ENCODE measurements at regions not wholly inside any gene's neighbourhood (a gene's known extent, or its start where the extent isn't known, plus 50 kb on each side); places are given as distances from the start of the nearest gene placed in this dataset.

DNA sequence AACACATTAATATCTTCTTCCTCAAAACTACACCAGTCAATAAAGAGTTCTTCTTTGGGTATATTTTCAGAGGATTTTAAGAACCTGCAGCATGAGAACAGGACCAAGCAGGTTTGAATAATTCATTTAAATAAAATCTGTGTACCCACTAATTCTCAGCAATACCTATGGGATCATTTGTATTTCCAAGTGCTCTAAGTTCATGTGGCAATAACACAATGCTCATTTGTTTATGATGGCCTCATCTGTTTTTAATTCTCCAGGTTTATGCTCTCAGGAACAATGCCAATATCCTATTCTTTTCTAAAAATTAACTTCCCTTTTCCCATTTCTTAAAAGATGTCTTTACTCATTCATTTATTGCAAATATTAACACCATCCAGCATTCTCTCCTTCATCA lies 264.7 kb downstream of the METTL4 start:
- no peaks in the 10 kb centered on the region for H3K9me3 ChIP-seq

DNA sequence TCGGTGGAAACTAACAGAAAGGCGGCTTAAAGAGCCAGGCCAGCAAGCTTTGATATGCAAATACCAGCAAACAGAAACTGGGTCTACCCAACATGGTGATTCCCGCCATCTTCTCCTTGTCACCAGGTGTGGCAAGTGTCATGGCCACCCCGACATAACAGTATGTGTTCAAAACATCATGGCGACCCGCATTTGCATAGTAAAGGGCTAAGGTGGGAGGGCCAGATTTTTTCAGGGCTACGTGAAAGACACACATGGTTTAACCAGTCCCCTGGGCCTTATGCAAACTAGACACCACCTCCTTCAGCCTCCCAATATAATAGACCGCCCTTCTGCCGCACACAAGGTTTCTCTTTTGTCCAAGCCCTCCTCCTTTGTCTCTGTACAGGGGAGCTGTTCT lies 260.4 kb downstream of the METTL4 start:
- H3K4me1 ChIP-seq: no peaks in the 10 kb centered on the region
- ATAC-seq: no peak
- H3K27ac ChIP-seq: no peak overlapping the region
- no peak overlapping the region for H3K4me3 ChIP-seq
- WGBS (ENCODE audit: insufficient coverage, low coverage, low lambda C conversion rate, missing lambda C conversion rate): 76% methylated on average over 8 of the region's 9 CpGs
- no peaks in the 10 kb centered on the region for H3K27me3 ChIP-seq
- no peak for DNase-seq
- intact Hi-C loops (cut with DNase I): no loop called here
- no peaks in the 10 kb centered on the region for H3K9me3 ChIP-seq
- H3K36me3 ChIP-seq: no peaks in the 10 kb centered on the region
- TF ChIP-seq, protein P1, sequence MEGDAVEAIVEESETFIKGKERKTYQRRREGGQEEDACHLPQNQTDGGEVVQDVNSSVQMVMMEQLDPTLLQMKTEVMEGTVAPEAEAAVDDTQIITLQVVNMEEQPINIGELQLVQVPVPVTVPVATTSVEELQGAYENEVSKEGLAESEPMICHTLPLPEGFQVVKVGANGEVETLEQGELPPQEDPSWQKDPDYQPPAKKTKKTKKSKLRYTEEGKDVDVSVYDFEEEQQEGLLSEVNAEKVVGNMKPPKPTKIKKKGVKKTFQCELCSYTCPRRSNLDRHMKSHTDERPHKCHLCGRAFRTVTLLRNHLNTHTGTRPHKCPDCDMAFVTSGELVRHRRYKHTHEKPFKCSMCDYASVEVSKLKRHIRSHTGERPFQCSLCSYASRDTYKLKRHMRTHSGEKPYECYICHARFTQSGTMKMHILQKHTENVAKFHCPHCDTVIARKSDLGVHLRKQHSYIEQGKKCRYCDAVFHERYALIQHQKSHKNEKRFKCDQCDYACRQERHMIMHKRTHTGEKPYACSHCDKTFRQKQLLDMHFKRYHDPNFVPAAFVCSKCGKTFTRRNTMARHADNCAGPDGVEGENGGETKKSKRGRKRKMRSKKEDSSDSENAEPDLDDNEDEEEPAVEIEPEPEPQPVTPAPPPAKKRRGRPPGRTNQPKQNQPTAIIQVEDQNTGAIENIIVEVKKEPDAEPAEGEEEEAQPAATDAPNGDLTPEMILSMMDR (IDR thresholded peaks at IDR 0.05): no peak
- no peak for TF ChIP-seq POLR2A (IDR thresholded peaks at IDR 0.05)

More for the DNA sequence above, 264.7 kb downstream of the METTL4 start:
- Histone ChIP-seq H3K4me3 (no peak overlapping the region), H3K27ac (no peak overlapping the region), H3K27me3 (no peaks in the 10 kb centered on the region), H3K36me3 (no peaks in the 10 kb centered on the region), H3K4me1 (no peaks in the 10 kb centered on the region)
- ATAC-seq (no peak), DNase-seq (no peak)
- no peak for TF ChIP-seq POLR2A (IDR thresholded peaks at IDR 0.05)
- TF ChIP-seq, protein P1 (IDR thresholded peaks at IDR 0.05): no peak
- intact Hi-C loops (cut with DNase I): no loop called here

DNA sequence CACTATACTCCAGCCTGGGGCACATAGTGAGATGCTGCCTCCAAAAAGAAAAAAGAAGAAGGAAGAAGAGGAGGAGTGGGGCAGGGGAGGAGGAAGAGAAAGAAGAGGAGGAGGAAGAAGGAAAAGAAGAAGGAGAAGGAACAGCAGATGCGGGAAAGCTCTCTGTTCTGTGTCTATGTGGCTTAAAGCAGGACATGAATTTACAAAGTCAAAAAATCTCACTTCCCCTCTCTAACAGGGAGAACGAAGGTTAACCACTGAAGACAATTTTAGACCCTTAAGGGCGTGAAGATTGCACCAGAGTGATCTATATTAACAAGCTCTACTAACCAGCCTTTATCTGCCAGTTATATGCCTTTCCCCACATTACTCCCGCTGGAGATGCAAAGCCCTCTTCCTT lies 258.9 kb downstream of the METTL4 start:
- Histone ChIP-seq H3K27me3 (no peaks in the 10 kb centered on the region), H3K9me3 (no peaks in the 10 kb centered on the region), H3K4me3 (no peak overlapping the region), H3K36me3 (no peaks in the 10 kb centered on the region), H3K27ac (no peak overlapping the region), H3K4me1 (peaks cover 0 to 4% (median 0%) of the 10 kb centered on the region in 4 donors)
- ATAC-seq (no peak), DNase-seq (no peak)
- intact Hi-C loops (cut with DNase I): no loop called here
- TF ChIP-seq, protein P1 (IDR thresholded peaks at IDR 0.05): no peak
- TF ChIP-seq POLR2A (IDR thresholded peaks at IDR 0.05): no peak
- 51% methylated on average over 4 of the region's 4 CpGs for WGBS (ENCODE audit: insufficient coverage, low coverage, low lambda C conversion rate, missing lambda C conversion rate)

DNA sequence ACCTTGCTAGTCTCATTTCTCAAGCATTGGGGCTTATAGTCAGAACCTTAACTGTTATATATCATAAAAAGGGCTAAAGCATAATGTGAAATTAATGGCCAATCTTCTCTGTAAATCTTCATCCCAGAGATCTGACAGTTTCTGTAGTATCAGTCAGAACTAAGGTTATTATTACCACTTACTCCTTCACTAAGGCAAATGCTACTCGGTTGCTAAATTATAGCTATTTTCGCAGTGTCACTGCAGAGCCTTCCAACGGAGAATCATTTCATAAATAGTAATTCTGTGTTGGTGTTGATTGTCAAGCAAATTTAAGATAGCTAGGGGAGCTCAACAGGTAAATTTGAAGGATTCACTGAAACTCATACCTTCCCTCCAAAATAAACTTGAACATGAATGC lies 258.0 kb downstream of the METTL4 start:
- no peaks in the 10 kb centered on the region for H3K36me3 ChIP-seq
- no peak overlapping the region for H3K4me3 ChIP-seq
- intact Hi-C loops (cut with DNase I): no loop called here
- DNase-seq: no peak
- no peak for ATAC-seq
- H3K27me3 ChIP-seq: no peaks in the 10 kb centered on the region
- no peak overlapping the region for H3K27ac ChIP-seq
- H3K4me1 ChIP-seq: peaks cover 0 to 4% (median 0%) of the 10 kb centered on the region in 4 donors
- WGBS (ENCODE audit: insufficient coverage, low coverage, low lambda C conversion rate, missing lambda C conversion rate): 69% methylated on average over 3 of the region's 3 CpGs
- TF ChIP-seq, protein P1 (IDR thresholded peaks at IDR 0.05): no peak
- no peaks in the 10 kb centered on the region for H3K9me3 ChIP-seq

DNA sequence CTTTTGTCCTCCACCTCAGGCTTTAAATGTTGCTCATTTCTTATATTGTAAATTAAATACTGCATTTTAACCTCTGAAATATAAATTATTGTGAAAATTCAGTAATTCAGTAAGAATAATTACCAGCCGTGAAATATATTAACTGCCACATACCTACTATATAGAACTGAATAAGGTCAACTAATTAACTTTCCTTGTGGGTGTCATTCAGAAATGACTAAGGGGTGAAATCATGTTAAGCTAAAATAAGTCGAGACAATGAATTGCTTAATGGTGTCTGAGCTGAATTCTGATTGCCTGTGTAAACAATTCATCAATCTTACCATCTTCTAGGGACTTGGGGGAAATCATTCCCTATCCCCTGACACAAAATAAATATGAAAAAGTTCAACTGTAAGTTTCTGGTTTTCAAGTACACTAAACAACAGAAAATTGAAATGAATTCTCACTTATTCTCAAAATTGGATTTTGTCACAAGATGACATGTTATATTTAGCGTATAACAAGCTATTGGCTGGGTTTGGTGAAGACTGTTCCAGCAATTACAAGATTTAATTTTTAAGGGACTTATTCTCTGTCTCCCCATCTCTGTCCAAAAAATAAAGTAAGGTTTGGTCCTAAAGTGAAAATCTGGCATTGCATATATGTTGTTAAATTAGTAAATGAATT lies 255.1 kb downstream of the METTL4 start:
- Histone ChIP-seq H3K4me3 (no peak overlapping the region), H3K36me3 (no peaks in the 10 kb centered on the region), H3K4me1 (peaks cover 0 to 4% (median 0%) of the 10 kb centered on the region in 4 donors), H3K27ac (no peak overlapping the region), H3K9me3 (no peaks in the 10 kb centered on the region), H3K27me3 (no peaks in the 10 kb centered on the region)
- 69% methylated on average over 3 of the region's 3 CpGs for WGBS (ENCODE audit: insufficient coverage, low coverage, low lambda C conversion rate, missing lambda C conversion rate)
- intact Hi-C loops (cut with DNase I): no loop called here
- TF ChIP-seq, protein P1 (IDR thresholded peaks at IDR 0.05): no peak
- TF ChIP-seq POLR2A (IDR thresholded peaks at IDR 0.05): no peak
- ATAC-seq: no peak
- DNase-seq: no peak

Data from right lobe of liver (tissue), 6 donors.